Esophagus (tissue), 2 donors: ENCODE measurements at regions not wholly inside any gene's neighbourhood (a gene's known extent, or its start where the extent isn't known, plus 50 kb on each side); places are given as distances from the start of the nearest gene placed in this dataset.
"Not testable (repeated sequence)": the region's sequence is repeated elsewhere in the genome, so short reads cannot be mapped to it uniquely, and the experiment has no call there.

Experiments used
- H3K27ac ChIP-seq, 2 donors: one replicate each; pipeline ENCODE4 v1.5.1; 2013; ENCODE audit warnings: low read depth in 2 of 2, mild to moderate bottlenecking in 2 of 2, inconsistent platforms in 1 of 2, low read length in 1 of 2, moderate library complexity in 1 of 2
- H3K27me3 ChIP-seq, 2 donors: one replicate each; pipeline ENCODE4 v1.6.1; 2013; ENCODE audit warnings: low read length in 2 of 2, control low read depth in 1 of 2, mild to moderate bottlenecking in 1 of 2; ENCODE audit not compliant: insufficient read depth in 2 of 2, control insufficient read depth in 1 of 2
- H3K36me3 ChIP-seq, 2 donors: one replicate each; pipeline ENCODE4 v1.6.1; 2013; ENCODE audit warnings: low read length in 1 of 2; ENCODE audit not compliant: control insufficient read depth in 2 of 2, insufficient read depth in 2 of 2
- H3K4me1 ChIP-seq, 2 donors: one replicate each; pipeline ENCODE4 v1.6.1; 2013; ENCODE audit warnings: low read length in 1 of 2; ENCODE audit not compliant: control insufficient read depth in 2 of 2, insufficient read depth in 2 of 2
- H3K4me3 ChIP-seq, 2 donors: one replicate each; pipeline ENCODE4 v1.5.1; 2013; ENCODE audit warnings: low read length in 2 of 2, mild to moderate bottlenecking in 2 of 2, low read depth in 1 of 2, moderate library complexity in 1 of 2
- H3K9me3 ChIP-seq, 2 donors: one replicate each; pipeline ENCODE4 v1.6.1; 2013; ENCODE audit warnings: mild to moderate bottlenecking in 2 of 2, low read depth in 1 of 2, low read length in 1 of 2, moderate library complexity in 1 of 2; ENCODE audit not compliant: control insufficient read depth in 2 of 2, insufficient read depth in 1 of 2
- WGBS, 2 donors: extraction: QIAGEN DNeasy Blood & Tissue Kit; methylation state at CpG; one replicate each; pipeline ENCODE4 v1.1.7; 2013; 5-methylcytosine and 5-hydroxymethylcytosine counted together
- donor health status: healthy with polysubstance abuse.
- donor health status: Bipolar disorder and iron deficiency.

DNA sequence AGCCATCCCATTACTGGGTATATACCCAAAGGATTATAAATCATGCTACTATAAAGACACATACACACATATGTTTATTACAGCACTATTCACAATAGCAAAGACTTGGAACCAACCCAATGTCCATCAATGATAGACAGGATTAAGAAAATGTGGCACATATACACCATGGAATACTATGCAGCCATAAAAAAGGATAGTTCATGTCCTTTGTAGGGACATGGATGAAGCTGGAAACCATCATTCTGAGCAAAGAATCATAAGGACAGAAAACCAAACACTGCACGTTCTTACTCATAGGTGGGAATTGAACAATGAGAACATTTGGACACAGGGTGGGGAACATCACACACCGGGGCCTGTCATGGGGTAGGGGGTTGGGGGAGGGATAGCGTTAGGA is 60.3 kb upstream of the NMU start:
- 82 to 94% methylated on average over 3 of the region's 3 CpGs for WGBS, 2 donors
- H3K4me3 ChIP-seq, H3K27me3 ChIP-seq, H3K9me3 ChIP-seq, H3K27ac ChIP-seq, H3K4me1 ChIP-seq, H3K36me3 ChIP-seq: not testable (repeated sequence)

DNA sequence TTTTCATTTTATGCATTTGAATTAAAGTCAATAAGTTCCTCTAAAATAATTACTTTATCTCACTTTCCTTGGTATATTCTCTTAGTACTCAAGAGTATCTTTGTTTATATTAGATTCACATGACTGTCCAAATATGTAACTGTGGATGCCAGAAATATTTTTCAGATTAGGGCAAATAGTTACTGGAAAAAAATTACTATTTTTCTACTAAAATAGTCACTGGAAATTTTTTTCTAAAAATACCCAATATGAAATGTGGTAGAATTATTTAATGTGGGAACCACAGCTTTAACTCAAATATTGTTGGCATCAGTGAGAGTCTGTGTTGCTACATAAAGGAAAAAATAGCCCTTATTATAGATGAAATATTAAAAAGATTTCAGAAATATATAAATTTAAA is 70.4 kb upstream of the NMU start:
- Histone ChIP-seq H3K27ac (no peak overlapping the region), H3K27me3 (no peaks in the 10 kb centered on the region), H3K4me1 (no peaks in the 10 kb centered on the region), H3K9me3 (no peaks in the 10 kb centered on the region), H3K36me3 (no peaks in the 10 kb centered on the region), H3K4me3 (no peak overlapping the region)

DNA sequence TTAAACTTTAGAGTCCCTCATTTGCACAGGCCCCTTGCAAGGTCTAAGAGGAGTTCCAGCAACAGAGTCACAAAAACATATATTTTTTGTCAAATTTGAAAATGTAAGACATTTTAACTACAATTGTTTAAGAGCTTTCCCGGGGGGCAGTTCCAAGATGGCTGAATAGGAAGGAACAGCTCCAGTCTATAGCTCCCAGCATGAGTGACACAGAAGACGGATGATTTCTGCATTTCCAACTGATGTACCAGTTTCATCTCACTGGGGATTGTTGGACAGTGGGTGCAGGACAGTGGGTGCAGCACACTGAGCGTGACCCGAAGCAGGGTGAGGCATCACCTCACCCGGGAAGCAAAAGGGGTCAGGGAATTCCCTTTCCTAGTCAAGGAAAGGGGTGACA is 71.4 kb upstream of the NMU start:
- 82 to 88% methylated on average over 5 of the region's 5 CpGs for WGBS, 2 donors
- no peaks in the 10 kb centered on the region for H3K9me3 ChIP-seq
- H3K36me3 ChIP-seq, result no peaks in the 10 kb centered on the region

DNA sequence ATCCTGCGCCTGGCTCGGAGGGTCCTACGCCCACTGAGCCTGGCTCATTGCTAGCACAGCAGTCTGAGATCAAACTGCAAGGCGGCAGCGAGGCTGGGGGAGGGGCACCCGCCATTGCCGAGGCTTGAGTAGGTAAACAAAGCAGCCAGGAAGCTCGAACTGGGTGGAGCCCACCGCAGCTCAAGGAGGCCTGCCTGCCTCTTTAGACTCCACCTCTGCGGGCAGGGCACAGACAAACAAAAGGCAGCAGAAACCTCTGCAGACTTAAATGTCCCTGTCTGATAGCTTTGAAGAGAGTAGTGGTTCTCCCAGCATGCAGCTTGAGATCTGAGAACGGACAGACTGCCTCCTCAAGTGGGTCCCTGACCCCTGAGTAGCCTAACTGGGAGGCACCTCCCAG is 71.9 kb upstream of the NMU start:
- H3K27ac ChIP-seq, H3K9me3 ChIP-seq, H3K4me1 ChIP-seq, H3K4me3 ChIP-seq, H3K36me3 ChIP-seq, H3K27me3 ChIP-seq: not testable (repeated sequence)
- 69 to 76% methylated on average over 11 of the region's 11 CpGs for WGBS, 2 donors

More for the DNA sequence above, 71.4 kb upstream of the NMU start:
- H3K27me3 ChIP-seq, result no peaks in the 10 kb centered on the region
- H3K27ac ChIP-seq, result no peak overlapping the region
- H3K4me1 ChIP-seq, result no peaks in the 10 kb centered on the region
- no peak overlapping the region for H3K4me3 ChIP-seq

DNA sequence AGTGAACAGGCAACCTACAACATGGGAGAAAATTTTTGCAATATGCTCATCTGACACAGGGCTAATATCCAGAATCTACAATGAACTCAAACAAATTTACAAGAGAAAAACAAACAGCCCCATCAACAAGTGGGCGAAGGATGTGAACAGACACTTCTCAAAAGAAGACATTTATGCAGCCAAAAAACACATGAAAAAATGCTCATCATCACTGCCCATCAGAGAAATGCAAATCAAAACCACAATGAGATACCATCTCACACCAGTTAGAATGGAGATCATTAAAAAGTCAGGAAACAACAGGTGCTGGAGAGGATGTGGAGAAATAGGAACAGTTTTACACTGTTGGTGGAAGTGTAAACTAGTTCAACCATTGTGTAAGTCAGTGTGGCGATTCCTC is 76.7 kb upstream of the NMU start:
- H3K36me3 ChIP-seq, H3K27ac ChIP-seq: not testable (repeated sequence)
- WGBS, 2 donors, result 91 to 93% methylated on average over 2 of the region's 2 CpGs

DNA sequence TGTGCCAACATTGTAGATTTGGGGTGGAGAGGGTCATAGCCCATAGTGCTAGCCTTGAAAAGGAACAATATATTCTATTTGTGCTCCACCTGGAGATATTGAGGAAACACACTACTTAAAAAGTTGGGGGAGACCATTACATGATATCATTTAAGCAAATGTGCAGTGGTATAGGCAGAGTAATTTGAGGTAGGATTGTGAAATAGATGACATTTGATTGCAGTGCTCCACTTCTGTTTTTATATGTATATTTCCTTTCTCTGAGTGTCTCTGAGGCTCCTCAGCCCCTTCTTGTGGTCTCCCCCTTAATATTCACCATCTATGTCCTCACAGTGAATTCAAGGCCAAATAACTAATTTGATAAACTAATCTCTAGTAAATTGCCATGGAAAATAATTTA is 85.6 kb upstream of the NMU start:
- H3K27ac ChIP-seq, result no peak overlapping the region
- H3K9me3 ChIP-seq, result no peaks in the 10 kb centered on the region
- H3K4me3 ChIP-seq, result no peak overlapping the region
- no peaks in the 10 kb centered on the region for H3K36me3 ChIP-seq
- no peaks in the 10 kb centered on the region for H3K4me1 ChIP-seq
- no peaks in the 10 kb centered on the region for H3K27me3 ChIP-seq

More for the DNA sequence above, 76.7 kb upstream of the NMU start:
- not testable (repeated sequence) for H3K4me1 ChIP-seq, H3K9me3 ChIP-seq, H3K27me3 ChIP-seq, H3K4me3 ChIP-seq

DNA sequence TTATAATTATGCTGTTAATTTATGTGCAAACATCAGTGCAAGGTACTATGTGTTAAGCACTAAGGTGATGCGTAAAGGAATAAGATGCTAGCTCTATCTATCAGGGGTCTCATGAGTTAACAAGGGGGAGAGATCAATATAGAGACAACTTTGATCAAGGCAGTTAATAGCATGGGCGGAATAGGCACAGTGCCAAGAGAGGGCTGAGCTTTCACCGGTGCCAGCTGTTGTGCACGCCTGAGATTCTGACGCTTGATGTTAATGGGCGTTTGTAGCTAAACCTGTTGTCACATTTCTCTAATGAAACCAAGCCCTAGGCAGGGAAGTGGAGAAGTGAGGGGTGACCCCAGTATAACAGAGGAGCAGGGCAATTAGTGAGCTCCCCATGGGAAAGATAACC is 86.0 kb upstream of the NMU start:
- no peaks in the 10 kb centered on the region for H3K36me3 ChIP-seq
- H3K27me3 ChIP-seq, result no peaks in the 10 kb centered on the region
- H3K4me1 ChIP-seq, result no peaks in the 10 kb centered on the region
- WGBS, 2 donors, result 47 to 69% methylated on average over 6 of the region's 6 CpGs
- H3K4me3 ChIP-seq, result no peak overlapping the region
- no peak overlapping the region for H3K27ac ChIP-seq
- no peaks in the 10 kb centered on the region for H3K9me3 ChIP-seq

DNA sequence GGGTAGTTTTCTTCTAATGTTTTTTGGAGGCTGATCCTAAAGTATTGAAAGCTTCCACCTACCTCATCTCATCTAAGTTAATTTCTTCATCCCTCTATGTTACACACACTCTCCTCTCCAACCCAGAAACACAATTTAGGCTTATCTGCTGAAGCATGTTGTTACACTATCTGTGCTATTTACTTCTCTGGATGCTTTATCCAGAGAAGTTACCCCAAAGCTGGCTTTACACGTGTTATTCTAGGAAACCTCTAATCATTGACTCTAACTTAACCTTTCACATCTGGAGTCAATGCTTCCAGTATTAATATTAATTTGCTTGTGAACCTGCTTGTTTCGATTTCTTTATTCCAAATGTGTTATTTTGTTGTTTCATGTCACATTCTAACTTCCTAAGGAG is 87.3 kb upstream of the NMU start:
- no peaks in the 10 kb centered on the region for H3K36me3 ChIP-seq
- no peak overlapping the region for H3K4me3 ChIP-seq
- no peaks in the 10 kb centered on the region for H3K27me3 ChIP-seq
- no peaks in the 10 kb centered on the region for H3K4me1 ChIP-seq
- no peak overlapping the region for H3K27ac ChIP-seq
- WGBS, 2 donors, result 60 to 67% methylated on average over 2 of the region's 2 CpGs
- H3K9me3 ChIP-seq, result no peaks in the 10 kb centered on the region

DNA sequence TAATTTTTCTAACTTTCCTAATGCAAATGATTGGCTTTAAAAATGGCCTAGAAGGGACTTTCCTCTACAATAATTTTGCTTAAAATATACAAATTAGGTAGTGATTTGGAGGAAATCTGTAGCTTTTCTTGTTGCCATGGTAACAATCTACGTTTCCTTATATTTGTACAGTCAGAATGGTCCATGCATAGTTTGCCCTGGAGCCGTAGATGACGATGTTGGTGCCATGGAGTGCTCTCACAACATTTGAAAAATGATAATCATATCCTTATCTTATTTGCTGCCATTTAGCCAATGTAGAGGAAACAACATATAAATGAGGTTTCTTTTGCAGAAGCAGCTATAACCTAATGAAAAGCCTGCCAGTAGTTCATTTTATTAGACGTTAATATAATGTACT is 89.0 kb upstream of the NMU start:
- H3K27ac ChIP-seq, result no peak overlapping the region
- H3K27me3 ChIP-seq, result no peaks in the 10 kb centered on the region
- no peaks in the 10 kb centered on the region for H3K36me3 ChIP-seq
- 55 to 62% methylated on average over 4 of the region's 4 CpGs for WGBS, 2 donors
- no peaks in the 10 kb centered on the region for H3K9me3 ChIP-seq
- H3K4me1 ChIP-seq, result no peaks in the 10 kb centered on the region
- H3K4me3 ChIP-seq, result no peak overlapping the region

DNA sequence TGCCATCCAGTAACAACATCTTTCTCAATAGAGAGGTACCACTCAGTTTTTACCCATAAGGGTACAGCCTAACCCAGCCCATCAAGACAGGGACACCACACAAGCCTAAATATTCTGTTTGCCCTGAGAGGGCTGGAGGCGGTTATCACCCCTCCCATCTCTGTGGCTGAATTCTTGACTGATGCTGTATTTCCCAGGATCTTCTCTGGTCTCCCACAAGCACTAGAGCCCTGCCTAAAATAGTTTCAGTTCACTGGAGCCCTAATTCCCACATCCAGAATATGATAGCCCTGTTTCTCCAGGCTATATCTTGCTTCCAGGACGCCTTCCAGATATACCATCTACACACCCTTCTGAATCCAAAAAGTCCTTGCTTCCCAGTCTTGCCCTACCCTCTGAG is 91.6 kb upstream of the NMU start:
- Histone ChIP-seq H3K4me3 (no peak overlapping the region), H3K27me3 (no peaks in the 10 kb centered on the region), H3K36me3 (no peaks in the 10 kb centered on the region), H3K27ac (no peak overlapping the region), H3K4me1 (no peaks in the 10 kb centered on the region), H3K9me3 (no peaks in the 10 kb centered on the region)
- 89 to 92% methylated on average over 2 of the region's 2 CpGs for WGBS, 2 donors
